SK-N-SH treated with all-trans-retinoic acid at 6 μM for 48 hours (cell line): ENCODE measurements at regions not wholly inside any gene's neighbourhood (a gene's known extent, or its start where the extent isn't known, plus 50 kb on each side); places are given as distances from the start of the nearest gene placed in this dataset.

Source experiments
- ATAC-seq: fragments of 200-7000 bp; cut with Tn5 transposase; 3 replicates; pipeline ENCODE4 v1.9.1; 2020; ENCODE audit warnings: mild to moderate bottlenecking, moderate library complexity
- ARNTL ChIP-seq: fragments of 450-650 bp; formaldehyde crosslinking; IDR thresholded peaks from 2 replicates; pipeline ENCODE4 v1.5.0; 2020; ENCODE audit warnings: low read depth, mild to moderate bottlenecking, moderate library complexity, borderline replicate concordance
- BACH2 ChIP-seq: fragments of 250-450 bp; sonication (Bioruptor Pico); IDR thresholded peaks from 2 replicates; pipeline ENCODE4 v1.9.0; 2021; ENCODE audit warnings: mild to moderate bottlenecking, borderline replicate concordance
- CREB5 ChIP-seq: fragments of 250-450 bp; sonication (Bioruptor Pico); IDR thresholded peaks from 2 replicates; pipeline ENCODE4 v1.5.1; 2020; ENCODE audit warnings: low read depth, mild to moderate bottlenecking, moderate library complexity
- CSDC2 ChIP-seq: fragments of 250-450 bp; sonication (Bioruptor Pico); IDR thresholded peaks from 2 replicates; pipeline ENCODE4 v1.5.0; 2020; ENCODE audit warnings: mild to moderate bottlenecking, moderate library complexity
- CSRNP3 ChIP-seq: fragments of 250-450 bp; sonication (Bioruptor Pico); IDR thresholded peaks from 2 replicates; pipeline ENCODE4 v1.5.1; 2021; ENCODE audit warnings: mild to moderate bottlenecking, moderate library complexity
- ESRRG ChIP-seq: fragments of 250-450 bp; sonication (Bioruptor Pico); IDR thresholded peaks from 2 replicates; pipeline ENCODE4 v1.6.1; 2021; ENCODE audit warnings: mild to moderate bottlenecking
- GLIS3 ChIP-seq: fragments of 250-450 bp; sonication (Bioruptor Pico); IDR thresholded peaks from 2 replicates; pipeline ENCODE4 v1.5.0; 2020; ENCODE audit warnings: mild to moderate bottlenecking, moderate library complexity
- ISL1 ChIP-seq: fragments of 250-450 bp; sonication (Bioruptor Pico); IDR thresholded peaks from 2 replicates; pipeline ENCODE4 v2.1.2; 2022; ENCODE audit warnings: mild to moderate bottlenecking, moderate library complexity
- OSR1 ChIP-seq: fragments of 250-450 bp; sonication (Bioruptor Pico); IDR thresholded peaks from 2 replicates; pipeline ENCODE4 v1.8.0; 2022; ENCODE audit warnings: moderate library complexity, mild to moderate bottlenecking, inconsistent platforms
- PATZ1 ChIP-seq: fragments of 250-450 bp; sonication (Bioruptor Pico); IDR thresholded peaks from 2 replicates; pipeline ENCODE4 v1.8.0; 2020; ENCODE audit warnings: mild to moderate bottlenecking, moderate library complexity, borderline replicate concordance
- POU6F1 ChIP-seq: fragments of 250-450 bp; sonication (Bioruptor Pico); IDR thresholded peaks from 2 replicates; pipeline ENCODE4 v1.8.0; 2021; ENCODE audit warnings: low read depth, mild to moderate bottlenecking, moderate library complexity, borderline replicate concordance
- TCF4 ChIP-seq: fragments of 250-450 bp; sonication (Bioruptor Pico); IDR thresholded peaks from 2 replicates; pipeline ENCODE4 v1.8.0; 2021; ENCODE audit warnings: mild to moderate bottlenecking, moderate library complexity, borderline replicate concordance
- TOX ChIP-seq: fragments of 250-450 bp; sonication (Bioruptor Pico); IDR thresholded peaks from 2 replicates; pipeline ENCODE4 v1.8.0; 2021; ENCODE audit warnings: mild to moderate bottlenecking, moderate library complexity, borderline replicate concordance
- TSHZ2 ChIP-seq: fragments of 250-450 bp; sonication (Bioruptor Pico); IDR thresholded peaks from 2 replicates; pipeline ENCODE4 v1.5.0; 2020; ENCODE audit warnings: mild to moderate bottlenecking, moderate library complexity
- ZC3H10 ChIP-seq: fragments of 250-450 bp; sonication (Bioruptor Pico); IDR thresholded peaks from 2 replicates; pipeline ENCODE4 v1.5.1; 2021; ENCODE audit warnings: mild to moderate bottlenecking, moderate library complexity
- ZFP3 ChIP-seq: fragments of 250-450 bp; sonication (Bioruptor Pico); IDR thresholded peaks from 2 replicates; pipeline ENCODE4 v1.5.0; 2020; ENCODE audit warnings: mild to moderate bottlenecking, moderate library complexity
- ZFP30 ChIP-seq: fragments of 450-650 bp; formaldehyde crosslinking; IDR thresholded peaks from 2 replicates; pipeline ENCODE4 v1.5.0; 2022; ENCODE audit warnings: mild to moderate bottlenecking, moderate library complexity
- ZNF565 ChIP-seq: fragments of 450-650 bp; formaldehyde crosslinking; conservative IDR thresholded peaks from 2 replicates; pipeline ENCODE4 v1.5.0; 2020; ENCODE audit warnings: low read depth, mild to moderate bottlenecking, moderate library complexity
- ZNF70 ChIP-seq: fragments of 450-650 bp; formaldehyde crosslinking; IDR thresholded peaks from 2 replicates; pipeline ENCODE4 v1.5.0; 2020; ENCODE audit warnings: mild to moderate bottlenecking, moderate library complexity
- ZNF8 ChIP-seq: fragments of 450-650 bp; formaldehyde crosslinking; IDR thresholded peaks from 2 replicates; pipeline ENCODE4 v1.5.0; 2020; ENCODE audit warnings: mild to moderate bottlenecking, moderate library complexity

GRCh38 chr4:100826067-100826466 lies 308.2 kb upstream of the EMCN start:
- no peak for ATAC-seq
- TF ChIP-seq ZNF70 (CRISPR knock-in tag) (no peak), ARNTL (no peak), ZFP30 (no peak), ZC3H10 (CRISPR knock-in tag) (no peak), POU6F1 (CRISPR knock-in tag) (no peak), ZNF565 (CRISPR knock-in tag) (no peak), BACH2 (CRISPR knock-in tag) (no peak), TOX (CRISPR knock-in tag) (no peak), ZNF8 (CRISPR knock-in tag) (no peak), ISL1 (no peak)

- no peak for TF ChIP-seq TOX (CRISPR knock-in tag)
- no peak for TF ChIP-seq ZFP30
- TF ChIP-seq, all 23 proteins: peak for 0
- no peak for ATAC-seq
These were observed 306.1 kb upstream of the EMCN start for GRCh38 chr4:100823993-100824323.

- TF ChIP-seq ZC3H10 (CRISPR knock-in tag) (no peak), TOX (CRISPR knock-in tag) (no peak), TCF4 (CRISPR knock-in tag) (no peak), POU6F1 (CRISPR knock-in tag) (no peak), ARNTL (no peak), ZFP3 (CRISPR knock-in tag) (no peak), ISL1 (no peak), OSR1 (CRISPR knock-in tag) (no peak)
- peak; percentile 83 for ATAC-seq
These were observed 305.5 kb upstream of the EMCN start for GRCh38 chr4:100823066-100823992.

- ATAC-seq = no peak
- no peak for TF ChIP-seq ARNTL
- no peak for TF ChIP-seq OSR1 (CRISPR knock-in tag)
- TF ChIP-seq ESRRG = no peak
- no peak for TF ChIP-seq ZNF565 (CRISPR knock-in tag)
- TF ChIP-seq ZFP3 (CRISPR knock-in tag) = no peak
- TF ChIP-seq ZFP30 = no peak
- no peak for TF ChIP-seq TOX (CRISPR knock-in tag)
- TF ChIP-seq ZC3H10 (CRISPR knock-in tag) = no peak
- no peak for TF ChIP-seq POU6F1 (CRISPR knock-in tag)
- TF ChIP-seq TSHZ2 (CRISPR knock-in tag) = no peak
- no peak for TF ChIP-seq PATZ1 (CRISPR knock-in tag)
- TF ChIP-seq CSRNP3 (CRISPR knock-in tag) = no peak
- no peak for TF ChIP-seq BACH2 (CRISPR knock-in tag)
- TF ChIP-seq CREB5 (CRISPR knock-in tag) = no peak
- TF ChIP-seq ISL1 = no peak
- no peak for TF ChIP-seq CSDC2
- no peak for TF ChIP-seq TCF4 (CRISPR knock-in tag)
- no peak for TF ChIP-seq GLIS3 (CRISPR knock-in tag)
- TF ChIP-seq, all 23 proteins: peak for 0
These were observed 302.4 kb upstream of the EMCN start for GRCh38 chr4:100820249-100820648.
